ENCODE measurements at regions not wholly inside any gene's neighbourhood (a gene's known extent, or its start where the extent isn't known, plus 50 kb on each side); places are given as distances from the start of the nearest gene placed in this dataset.
A peak's percentile ranks its signal among the peaks of the same experiment; 100 is the strongest.

DNA sequence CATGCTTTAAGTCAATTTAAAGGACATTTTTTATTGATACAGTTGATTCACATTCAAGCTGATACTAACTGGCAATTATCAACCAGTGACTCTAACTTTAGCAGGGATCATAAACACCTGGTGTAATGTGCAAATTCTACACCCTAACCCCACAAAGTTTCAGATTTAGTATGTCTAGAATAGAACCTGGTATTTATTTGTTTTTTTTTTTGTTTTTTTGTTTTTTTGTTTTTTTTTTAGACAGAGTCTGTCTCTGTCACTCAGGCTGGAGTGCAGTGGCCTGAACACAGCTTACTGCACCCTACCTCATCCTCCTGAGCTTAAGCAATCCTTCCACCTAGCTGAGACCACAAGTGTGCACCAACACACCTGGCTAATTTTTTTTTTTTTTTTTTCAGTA, 311.2 kb upstream of the SEMA6A start:
- TF ChIP-seq, protein P1, sequence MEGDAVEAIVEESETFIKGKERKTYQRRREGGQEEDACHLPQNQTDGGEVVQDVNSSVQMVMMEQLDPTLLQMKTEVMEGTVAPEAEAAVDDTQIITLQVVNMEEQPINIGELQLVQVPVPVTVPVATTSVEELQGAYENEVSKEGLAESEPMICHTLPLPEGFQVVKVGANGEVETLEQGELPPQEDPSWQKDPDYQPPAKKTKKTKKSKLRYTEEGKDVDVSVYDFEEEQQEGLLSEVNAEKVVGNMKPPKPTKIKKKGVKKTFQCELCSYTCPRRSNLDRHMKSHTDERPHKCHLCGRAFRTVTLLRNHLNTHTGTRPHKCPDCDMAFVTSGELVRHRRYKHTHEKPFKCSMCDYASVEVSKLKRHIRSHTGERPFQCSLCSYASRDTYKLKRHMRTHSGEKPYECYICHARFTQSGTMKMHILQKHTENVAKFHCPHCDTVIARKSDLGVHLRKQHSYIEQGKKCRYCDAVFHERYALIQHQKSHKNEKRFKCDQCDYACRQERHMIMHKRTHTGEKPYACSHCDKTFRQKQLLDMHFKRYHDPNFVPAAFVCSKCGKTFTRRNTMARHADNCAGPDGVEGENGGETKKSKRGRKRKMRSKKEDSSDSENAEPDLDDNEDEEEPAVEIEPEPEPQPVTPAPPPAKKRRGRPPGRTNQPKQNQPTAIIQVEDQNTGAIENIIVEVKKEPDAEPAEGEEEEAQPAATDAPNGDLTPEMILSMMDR (IDR thresholded peaks at IDR 0.05; ENCODE audit: borderline replicate concordance, control extremely low read depth, extremely low read depth, insufficient read depth, missing control alignments): no peak

DNA sequence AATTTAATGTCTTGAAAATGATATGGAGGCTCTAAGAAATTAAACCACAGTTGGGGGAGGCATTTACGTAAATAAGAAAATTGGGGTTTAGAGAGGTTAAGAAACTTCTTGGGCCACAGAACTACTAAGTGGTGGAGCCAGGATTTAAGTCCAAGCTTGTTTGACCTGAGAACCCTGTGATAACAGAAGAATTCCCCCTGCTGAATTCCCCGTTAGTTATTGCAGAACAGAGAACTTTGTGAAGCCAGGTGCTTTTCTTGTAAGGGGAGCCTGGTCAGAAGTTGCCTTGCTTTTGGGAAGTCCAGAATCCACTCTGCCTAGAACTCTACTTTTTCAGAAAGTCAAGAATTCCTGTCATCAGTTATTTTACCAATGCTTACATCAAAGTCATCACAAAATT, 309.3 kb upstream of the SEMA6A start:
- DNase-seq (ENCODE audit: low spot score): peak; percentile 16
- in situ Hi-C loops (cut with MboI; ENCODE audit: low sequenced_read_pairs, unreplicated experiment): no loop called here
- TF ChIP-seq, protein P1 (IDR thresholded peaks at IDR 0.05; ENCODE audit: borderline replicate concordance, control extremely low read depth, extremely low read depth, insufficient read depth, missing control alignments): no peak

More for the DNA sequence above, 311.2 kb upstream of the SEMA6A start:
- no peak for DNase-seq (ENCODE audit: low spot score)
- in situ Hi-C loops (cut with MboI; ENCODE audit: low sequenced_read_pairs, unreplicated experiment): no loop called here

DNA sequence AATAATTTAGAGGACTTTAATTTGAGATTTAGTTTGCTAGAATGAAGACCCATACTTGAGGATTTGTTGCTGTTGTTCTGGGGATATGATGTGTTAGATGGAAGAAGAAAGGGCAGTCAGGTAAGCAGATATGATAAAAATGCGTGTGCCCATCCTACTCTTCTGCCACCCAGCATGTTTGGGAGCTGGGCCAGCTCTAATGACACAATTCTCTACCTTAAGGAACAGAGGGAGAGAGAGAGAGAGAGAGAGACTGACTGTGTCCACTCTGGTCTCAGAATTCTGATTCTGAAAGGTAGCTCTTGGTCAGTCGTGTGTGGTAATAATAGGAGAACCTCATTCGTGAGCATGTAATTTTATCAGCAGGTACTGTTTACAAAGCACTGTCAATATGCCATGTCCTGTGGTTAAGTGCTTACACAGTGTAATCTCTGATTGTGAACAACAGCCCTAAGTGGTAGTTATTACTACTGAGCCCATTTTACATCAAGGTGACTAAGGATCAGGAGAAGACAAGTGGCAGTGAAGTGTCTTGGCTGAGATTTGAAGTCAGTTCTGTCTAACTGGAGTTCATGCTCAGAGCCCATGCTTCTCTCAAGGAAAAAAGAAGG, 307.4 kb upstream of the SEMA6A start:
- no peak for DNase-seq (ENCODE audit: low spot score)
- TF ChIP-seq, protein P1 (IDR thresholded peaks at IDR 0.05; ENCODE audit: borderline replicate concordance, control extremely low read depth, extremely low read depth, insufficient read depth, missing control alignments): no peak
- in situ Hi-C loops (cut with MboI; ENCODE audit: low sequenced_read_pairs, unreplicated experiment): no loop called here

DNA sequence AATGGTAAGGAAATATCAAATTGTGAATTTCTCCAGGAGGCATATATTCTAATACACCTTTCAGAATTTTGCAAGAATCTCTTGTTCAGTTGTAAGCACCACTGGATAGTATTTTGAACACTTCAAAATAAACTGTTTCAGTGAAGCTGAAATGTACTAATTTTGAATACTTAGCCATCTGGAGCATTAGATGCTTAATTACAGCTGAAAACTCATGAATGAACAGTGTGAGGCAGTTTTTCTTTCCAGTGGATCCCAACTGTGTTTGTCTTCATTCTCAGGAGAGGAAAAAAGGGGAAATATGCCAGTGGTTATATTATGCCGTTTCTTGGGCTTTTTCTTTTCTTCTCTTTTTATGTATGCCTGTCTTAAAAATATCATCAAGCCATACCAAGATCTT, 306.0 kb upstream of the SEMA6A start:
- TF ChIP-seq, protein P1 (IDR thresholded peaks at IDR 0.05; ENCODE audit: borderline replicate concordance, control extremely low read depth, extremely low read depth, insufficient read depth, missing control alignments): no peak
- no peak for DNase-seq (ENCODE audit: low spot score)
- in situ Hi-C loops (cut with MboI; ENCODE audit: low sequenced_read_pairs, unreplicated experiment): no loop called here

DNA sequence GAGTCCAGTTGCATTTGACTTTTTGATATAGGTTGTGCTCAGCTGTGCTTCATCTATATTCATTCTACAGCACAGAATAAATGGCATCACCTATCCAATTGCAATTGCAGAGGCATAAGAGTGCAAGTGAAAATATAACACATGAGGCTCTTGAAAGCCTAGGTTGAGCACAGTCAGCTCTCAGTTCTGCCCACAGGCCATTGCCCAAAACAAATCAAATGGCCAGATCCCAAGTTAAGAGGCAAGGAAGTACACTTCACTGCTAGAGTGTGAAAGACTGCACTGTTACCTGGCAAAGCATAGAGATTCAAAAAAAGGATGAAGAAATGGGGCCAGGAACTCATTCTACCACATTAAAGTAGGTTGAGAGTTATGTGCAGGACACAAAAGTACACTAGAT, 305.5 kb upstream of the SEMA6A start:
- TF ChIP-seq, protein P1 (IDR thresholded peaks at IDR 0.05; ENCODE audit: borderline replicate concordance, control extremely low read depth, extremely low read depth, insufficient read depth, missing control alignments): no peak
- in situ Hi-C loops (cut with MboI; ENCODE audit: low sequenced_read_pairs, unreplicated experiment): no loop called here
- no peak for DNase-seq (ENCODE audit: low spot score)

DNA sequence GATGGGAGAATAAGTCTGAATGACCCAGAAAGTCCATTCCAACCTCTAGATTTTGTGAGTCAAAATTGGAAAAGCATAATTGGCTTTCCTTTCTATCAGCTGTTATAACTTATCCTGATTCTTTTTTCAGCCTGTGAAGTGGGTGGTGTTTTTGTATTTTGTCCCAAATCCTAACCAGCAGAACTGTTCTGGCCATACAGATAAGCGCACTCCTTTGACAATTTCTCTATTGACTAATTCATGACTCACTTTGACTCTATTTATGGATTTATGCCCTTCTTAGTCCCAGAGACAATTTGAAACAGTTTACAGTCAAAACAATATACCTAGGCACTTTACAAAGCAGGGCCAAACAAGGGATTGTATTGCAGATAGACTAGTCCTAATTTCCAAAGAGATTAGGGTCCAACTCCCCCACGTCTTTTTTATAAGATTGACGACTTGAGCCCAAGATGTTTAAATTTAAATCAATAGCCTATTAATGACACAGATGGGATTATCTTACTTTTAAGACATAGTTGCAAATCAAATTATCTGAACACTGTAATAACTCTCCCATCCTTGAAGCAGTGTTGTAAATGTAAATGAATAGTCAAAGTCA, 301.7 kb upstream of the SEMA6A start:
- TF ChIP-seq, protein P1 (IDR thresholded peaks at IDR 0.05; ENCODE audit: borderline replicate concordance, control extremely low read depth, extremely low read depth, insufficient read depth, missing control alignments): no peak
- in situ Hi-C loops (cut with MboI; ENCODE audit: low sequenced_read_pairs, unreplicated experiment): no loop called here
- DNase-seq (ENCODE audit: low spot score): no peak
